ENCODE measurements at regions not wholly inside any gene's neighbourhood (a gene's known extent, or its start where the extent isn't known, plus 50 kb on each side); places are given as distances from the start of the nearest gene placed in this dataset.
"Not testable (repeated sequence)": the region's sequence is repeated elsewhere in the genome, so short reads cannot be mapped to it uniquely, and the experiment has no call there.

DNA sequence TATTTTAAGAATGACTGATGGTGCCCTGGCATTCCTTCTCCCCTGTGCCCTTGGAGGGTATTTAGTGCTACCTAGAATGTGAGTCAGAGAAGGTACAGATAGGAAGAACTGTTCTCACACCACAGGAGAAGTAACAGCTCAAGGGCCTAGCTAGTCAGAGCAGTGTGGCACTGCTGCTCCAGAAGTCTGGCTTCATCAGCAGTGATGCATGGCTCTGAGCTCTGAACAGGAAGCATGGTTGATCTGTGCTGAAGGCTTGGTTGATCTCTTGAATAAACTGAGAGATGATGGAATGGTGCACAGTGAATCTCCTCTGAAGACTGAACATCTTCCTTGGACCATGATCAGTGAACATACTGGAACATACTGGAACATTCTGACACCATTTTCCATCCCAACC, 425.3 kb upstream of the SLC35B3 start:
- H3K27ac ChIP-seq (ENCODE audit: low read depth, low read length): no peak overlapping the region
- no peaks in the 10 kb centered on the region for H3K4me1 ChIP-seq (ENCODE audit: control insufficient read depth, insufficient read depth, low read length, unreplicated experiment)
- no peaks in the 10 kb centered on the region for H3K27me3 ChIP-seq (ENCODE audit: insufficient read depth, low read length)
- H3K4me3 ChIP-seq (ENCODE audit: low read depth, low read length): no peak overlapping the region
- no peak overlapping the region for H2AFZ ChIP-seq (ENCODE audit: low read length, unreplicated experiment)
- no peaks in the 10 kb centered on the region for H3K36me3 ChIP-seq (ENCODE audit: insufficient read depth, low read length)
- no peaks in the 10 kb centered on the region for H3K79me2 ChIP-seq (ENCODE audit: control insufficient read depth, insufficient read depth, low read length, unreplicated experiment)

DNA sequence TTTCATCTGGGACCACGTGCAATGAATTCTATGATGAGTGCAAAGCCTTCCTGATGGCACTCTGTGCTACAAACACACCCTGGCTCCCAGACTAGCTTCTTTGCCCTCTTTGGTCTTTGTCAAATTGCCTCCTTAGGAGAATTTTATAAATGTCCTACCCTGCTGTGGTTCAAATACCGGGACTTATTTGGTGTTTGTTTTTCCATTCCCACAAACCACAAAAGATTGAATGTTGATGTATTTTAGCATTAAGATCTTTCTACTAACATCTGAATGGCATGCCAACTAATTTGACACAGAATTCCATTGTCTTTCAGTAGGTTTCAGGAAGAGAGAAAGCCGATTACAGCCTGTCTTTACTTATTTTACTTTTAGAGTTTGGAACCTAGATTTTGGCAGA, 424.2 kb upstream of the SLC35B3 start:
- H3K27me3 ChIP-seq (ENCODE audit: insufficient read depth, low read length): no peaks in the 10 kb centered on the region
- H2AFZ ChIP-seq (ENCODE audit: low read length, unreplicated experiment): no peak overlapping the region
- no peaks in the 10 kb centered on the region for H3K79me2 ChIP-seq (ENCODE audit: control insufficient read depth, insufficient read depth, low read length, unreplicated experiment)
- no peak overlapping the region for H3K27ac ChIP-seq (ENCODE audit: low read depth, low read length)
- no peak overlapping the region for H3K4me3 ChIP-seq (ENCODE audit: low read depth, low read length)
- H3K36me3 ChIP-seq (ENCODE audit: insufficient read depth, low read length): no peaks in the 10 kb centered on the region
- no peaks in the 10 kb centered on the region for H3K4me1 ChIP-seq (ENCODE audit: control insufficient read depth, insufficient read depth, low read length, unreplicated experiment)

DNA sequence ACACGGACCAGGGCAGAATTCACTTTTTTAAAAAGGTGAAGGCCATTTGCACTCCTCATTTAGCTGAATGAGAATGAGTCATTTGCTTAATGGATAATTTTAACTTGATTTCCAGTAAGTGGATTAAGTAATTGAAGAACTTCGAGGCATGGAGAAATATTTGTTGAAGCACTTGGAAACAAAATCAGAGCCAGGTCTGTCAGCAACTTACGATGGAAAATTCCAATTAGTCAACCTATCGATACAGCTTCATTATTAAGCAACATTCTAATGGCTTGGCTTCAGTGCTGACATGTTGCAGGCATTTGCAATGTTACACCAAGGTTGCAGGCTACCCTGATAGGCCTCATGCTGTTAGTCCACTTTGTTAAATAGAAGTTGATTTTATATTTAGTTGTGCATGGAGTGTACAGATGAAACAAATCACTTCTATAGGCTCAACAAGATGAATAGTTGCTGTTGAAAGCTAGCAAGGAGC, 423.5 kb upstream of the SLC35B3 start:
- H3K4me1 ChIP-seq (ENCODE audit: control insufficient read depth, insufficient read depth, low read length, unreplicated experiment): no peaks in the 10 kb centered on the region
- no peak overlapping the region for H3K27ac ChIP-seq (ENCODE audit: low read depth, low read length)
- no peaks in the 10 kb centered on the region for H3K79me2 ChIP-seq (ENCODE audit: control insufficient read depth, insufficient read depth, low read length, unreplicated experiment)
- H3K27me3 ChIP-seq (ENCODE audit: insufficient read depth, low read length): no peaks in the 10 kb centered on the region
- H3K4me3 ChIP-seq (ENCODE audit: low read depth, low read length): no peak overlapping the region
- no peak overlapping the region for H2AFZ ChIP-seq (ENCODE audit: low read length, unreplicated experiment)
- H3K36me3 ChIP-seq (ENCODE audit: insufficient read depth, low read length): no peaks in the 10 kb centered on the region

DNA sequence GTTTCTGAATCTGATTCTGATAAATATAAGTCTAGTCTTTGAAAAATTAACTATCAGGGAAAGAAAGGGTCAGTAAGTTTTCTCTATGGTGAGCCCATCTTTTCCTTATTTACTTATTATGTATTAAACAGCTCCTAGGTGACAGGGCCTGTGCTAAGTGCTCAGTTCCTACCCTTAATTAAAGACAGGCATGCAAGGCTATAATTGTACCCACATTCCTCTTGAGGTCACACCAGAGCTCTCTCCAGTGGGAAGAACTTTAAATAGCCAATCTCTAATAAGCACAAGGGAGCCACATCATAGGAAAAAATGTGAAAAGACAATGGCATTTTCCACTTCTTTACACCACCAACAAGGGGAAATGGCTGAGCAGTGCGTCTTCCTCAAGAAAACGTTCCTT, 421.8 kb upstream of the SLC35B3 start:
- Histone ChIP-seq H2AFZ (ENCODE audit: low read length, unreplicated experiment) (no peak overlapping the region), H3K27ac (ENCODE audit: low read depth, low read length) (no peak overlapping the region), H3K4me1 (ENCODE audit: control insufficient read depth, insufficient read depth, low read length, unreplicated experiment) (no peaks in the 10 kb centered on the region), H3K36me3 (ENCODE audit: insufficient read depth, low read length) (no peaks in the 10 kb centered on the region), H3K4me3 (ENCODE audit: low read depth, low read length) (no peak overlapping the region), H3K27me3 (ENCODE audit: insufficient read depth, low read length) (no peaks in the 10 kb centered on the region), H3K79me2 (ENCODE audit: control insufficient read depth, insufficient read depth, low read length, unreplicated experiment) (no peaks in the 10 kb centered on the region)

DNA sequence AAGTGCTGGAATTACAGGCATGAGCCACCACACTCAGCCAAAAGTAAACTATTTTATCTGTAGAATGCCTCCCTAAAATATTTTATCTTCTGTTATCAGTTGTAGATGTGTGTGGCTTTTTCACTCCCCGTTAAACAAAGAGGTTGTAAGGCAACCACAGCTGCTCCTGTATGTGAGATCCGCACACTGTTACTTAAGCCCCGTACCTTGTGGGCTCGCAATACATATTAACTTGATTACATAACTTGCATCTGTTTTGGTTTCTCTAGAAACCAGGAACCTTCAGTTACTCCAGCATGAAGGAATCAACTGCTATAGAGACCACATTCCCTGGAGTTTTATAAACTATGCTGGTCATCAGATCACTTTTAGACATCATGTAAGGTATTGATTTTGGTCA, 420.1 kb upstream of the SLC35B3 start:
- H3K27me3 ChIP-seq (ENCODE audit: insufficient read depth, low read length): no peaks in the 10 kb centered on the region
- no peaks in the 10 kb centered on the region for H3K79me2 ChIP-seq (ENCODE audit: control insufficient read depth, insufficient read depth, low read length, unreplicated experiment)
- H3K4me3 ChIP-seq (ENCODE audit: low read depth, low read length): no peak overlapping the region
- H3K4me1 ChIP-seq (ENCODE audit: control insufficient read depth, insufficient read depth, low read length, unreplicated experiment): no peaks in the 10 kb centered on the region
- H2AFZ ChIP-seq (ENCODE audit: low read length, unreplicated experiment): no peak overlapping the region
- H3K36me3 ChIP-seq (ENCODE audit: insufficient read depth, low read length): no peaks in the 10 kb centered on the region
- no peak overlapping the region for H3K27ac ChIP-seq (ENCODE audit: low read depth, low read length)

DNA sequence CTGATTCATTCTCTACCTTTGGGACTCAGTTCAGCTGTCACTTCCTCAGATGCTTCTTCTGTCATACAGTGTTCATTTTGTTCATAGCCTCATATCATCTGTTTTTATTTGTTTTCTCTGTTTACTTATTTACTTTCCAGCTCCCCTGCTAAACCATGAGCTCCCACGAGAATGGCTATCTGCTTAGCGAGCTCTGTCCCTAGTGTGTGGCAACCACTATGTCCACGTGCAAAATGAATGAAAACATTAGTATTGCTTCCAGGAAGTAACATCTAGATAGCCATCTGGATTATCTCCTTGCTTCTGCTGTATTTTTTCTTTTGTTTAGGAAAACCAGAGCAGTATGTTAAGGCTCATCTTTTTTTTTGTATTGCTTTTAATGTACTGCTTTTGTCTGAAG, 417.0 kb upstream of the SLC35B3 start:
- H3K4me3 ChIP-seq (ENCODE audit: low read depth, low read length): no peak overlapping the region
- H2AFZ ChIP-seq (ENCODE audit: low read length, unreplicated experiment): no peak overlapping the region
- no peaks in the 10 kb centered on the region for H3K27me3 ChIP-seq (ENCODE audit: insufficient read depth, low read length)
- H3K36me3 ChIP-seq (ENCODE audit: insufficient read depth, low read length): no peaks in the 10 kb centered on the region
- H3K79me2 ChIP-seq (ENCODE audit: control insufficient read depth, insufficient read depth, low read length, unreplicated experiment): no peaks in the 10 kb centered on the region
- H3K27ac ChIP-seq (ENCODE audit: low read depth, low read length): no peak overlapping the region
- H3K4me1 ChIP-seq (ENCODE audit: control insufficient read depth, insufficient read depth, low read length, unreplicated experiment): no peaks in the 10 kb centered on the region

DNA sequence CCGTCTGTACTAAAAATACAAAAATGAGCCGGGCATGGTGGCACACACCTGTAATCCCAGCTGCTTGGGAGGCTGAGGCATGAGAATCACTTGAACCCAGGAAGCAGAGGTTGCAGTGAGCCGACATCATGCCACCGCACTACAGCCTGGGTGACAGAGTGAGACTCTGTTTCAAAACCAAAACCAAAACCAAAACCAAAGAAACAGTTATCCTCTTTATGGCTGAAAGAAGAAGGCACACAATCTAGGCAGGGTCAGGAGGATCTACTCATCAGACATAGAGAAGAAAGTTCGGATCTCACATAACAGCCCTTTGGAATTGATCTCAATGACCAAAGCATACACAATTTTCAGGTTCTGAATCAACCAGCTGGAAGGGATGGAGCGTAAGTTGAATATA, 411.3 kb upstream of the SLC35B3 start:
- not testable (repeated sequence) for H3K36me3 ChIP-seq (ENCODE audit: insufficient read depth, low read length); H3K27ac ChIP-seq (ENCODE audit: low read depth, low read length); H3K79me2 ChIP-seq (ENCODE audit: control insufficient read depth, insufficient read depth, low read length, unreplicated experiment); H2AFZ ChIP-seq (ENCODE audit: low read length, unreplicated experiment); H3K4me1 ChIP-seq (ENCODE audit: control insufficient read depth, insufficient read depth, low read length, unreplicated experiment); H3K27me3 ChIP-seq (ENCODE audit: insufficient read depth, low read length); H3K4me3 ChIP-seq (ENCODE audit: low read depth, low read length)

DNA sequence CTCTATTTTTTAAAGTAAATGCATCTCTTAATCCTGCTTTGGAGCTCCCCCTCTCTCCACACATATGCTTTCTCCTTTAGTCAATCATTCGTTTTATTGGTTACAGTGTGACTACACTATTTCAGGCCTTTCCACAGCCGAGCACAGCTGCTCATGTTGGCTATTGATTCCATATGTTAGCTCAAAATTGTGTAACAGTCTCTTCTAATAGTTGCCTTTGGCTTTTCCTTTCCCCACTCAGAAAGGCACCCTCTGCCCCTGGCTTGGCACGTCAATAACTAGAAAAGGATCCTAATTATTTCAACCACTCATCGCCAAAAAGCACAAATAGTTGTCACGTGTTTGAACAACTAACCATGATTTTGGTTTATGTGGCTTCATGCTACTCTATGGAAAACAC, 410.3 kb upstream of the SLC35B3 start:
- no peak overlapping the region for H3K27ac ChIP-seq (ENCODE audit: low read depth, low read length)
- no peaks in the 10 kb centered on the region for H3K4me1 ChIP-seq (ENCODE audit: control insufficient read depth, insufficient read depth, low read length, unreplicated experiment)
- H3K36me3 ChIP-seq (ENCODE audit: insufficient read depth, low read length): no peaks in the 10 kb centered on the region
- no peaks in the 10 kb centered on the region for H3K79me2 ChIP-seq (ENCODE audit: control insufficient read depth, insufficient read depth, low read length, unreplicated experiment)
- H3K4me3 ChIP-seq (ENCODE audit: low read depth, low read length): no peak overlapping the region
- H2AFZ ChIP-seq (ENCODE audit: low read length, unreplicated experiment): no peak overlapping the region
- no peaks in the 10 kb centered on the region for H3K27me3 ChIP-seq (ENCODE audit: insufficient read depth, low read length)

GRCh38 chr6:8844968-8845367, 409.6 kb upstream of the SLC35B3 start:
- Histone ChIP-seq H3K4me1 (ENCODE audit: control insufficient read depth, insufficient read depth, low read length, unreplicated experiment) (no peaks in the 10 kb centered on the region), H3K27me3 (ENCODE audit: insufficient read depth, low read length) (no peaks in the 10 kb centered on the region), H3K36me3 (ENCODE audit: insufficient read depth, low read length) (no peaks in the 10 kb centered on the region), H2AFZ (ENCODE audit: low read length, unreplicated experiment) (no peak overlapping the region), H3K79me2 (ENCODE audit: control insufficient read depth, insufficient read depth, low read length, unreplicated experiment) (no peaks in the 10 kb centered on the region), H3K4me3 (ENCODE audit: low read depth, low read length) (no peak overlapping the region), H3K27ac (ENCODE audit: low read depth, low read length) (no peak overlapping the region)

- H3K4me3 ChIP-seq (ENCODE audit: low read depth, low read length): no peak overlapping the region
- H3K36me3 ChIP-seq (ENCODE audit: insufficient read depth, low read length): no peaks in the 10 kb centered on the region
- no peaks in the 10 kb centered on the region for H3K4me1 ChIP-seq (ENCODE audit: control insufficient read depth, insufficient read depth, low read length, unreplicated experiment)
- no peaks in the 10 kb centered on the region for H3K27me3 ChIP-seq (ENCODE audit: insufficient read depth, low read length)
- no peak overlapping the region for H2AFZ ChIP-seq (ENCODE audit: low read length, unreplicated experiment)
- H3K27ac ChIP-seq (ENCODE audit: low read depth, low read length): no peak overlapping the region
- no peaks in the 10 kb centered on the region for H3K79me2 ChIP-seq (ENCODE audit: control insufficient read depth, insufficient read depth, low read length, unreplicated experiment)
Observed at GRCh38 chr6:8839626-8840025, 404.3 kb upstream of the SLC35B3 start.

GRCh38 chr6:8837343-8837742, 402.0 kb upstream of the SLC35B3 start:
- Histone ChIP-seq H3K79me2 (ENCODE audit: control insufficient read depth, insufficient read depth, low read length, unreplicated experiment) (no peaks in the 10 kb centered on the region), H3K27me3 (ENCODE audit: insufficient read depth, low read length) (no peaks in the 10 kb centered on the region), H2AFZ (ENCODE audit: low read length, unreplicated experiment) (no peak overlapping the region), H3K36me3 (ENCODE audit: insufficient read depth, low read length) (no peaks in the 10 kb centered on the region), H3K27ac (ENCODE audit: low read depth, low read length) (no peak overlapping the region), H3K4me3 (ENCODE audit: low read depth, low read length) (no peak overlapping the region), H3K4me1 (ENCODE audit: control insufficient read depth, insufficient read depth, low read length, unreplicated experiment) (no peaks in the 10 kb centered on the region)

GRCh38 chr6:8832695-8833094, 397.4 kb upstream of the SLC35B3 start:
- not testable (repeated sequence) for H2AFZ ChIP-seq (ENCODE audit: low read length, unreplicated experiment); H3K27me3 ChIP-seq (ENCODE audit: insufficient read depth, low read length); H3K4me1 ChIP-seq (ENCODE audit: control insufficient read depth, insufficient read depth, low read length, unreplicated experiment); H3K4me3 ChIP-seq (ENCODE audit: low read depth, low read length); H3K79me2 ChIP-seq (ENCODE audit: control insufficient read depth, insufficient read depth, low read length, unreplicated experiment); H3K36me3 ChIP-seq (ENCODE audit: insufficient read depth, low read length); H3K27ac ChIP-seq (ENCODE audit: low read depth, low read length)

All from ACC112 (cell line).